GM21528 (cell line): ENCODE measurements at regions not wholly inside any gene's neighbourhood (a gene's known extent, or its start where the extent isn't known, plus 50 kb on each side); places are given as distances from the start of the nearest gene placed in this dataset.

ENCODE experiments used
- ATAC-seq: cut with Tn5 transposase; IDR thresholded peaks from one replicate; pipeline ENCODE4 v1.9.1; 2021; ENCODE audit warnings: mild to moderate bottlenecking, moderate library complexity; ENCODE audit not compliant: unreplicated experiment, low FRiP score

DNA sequence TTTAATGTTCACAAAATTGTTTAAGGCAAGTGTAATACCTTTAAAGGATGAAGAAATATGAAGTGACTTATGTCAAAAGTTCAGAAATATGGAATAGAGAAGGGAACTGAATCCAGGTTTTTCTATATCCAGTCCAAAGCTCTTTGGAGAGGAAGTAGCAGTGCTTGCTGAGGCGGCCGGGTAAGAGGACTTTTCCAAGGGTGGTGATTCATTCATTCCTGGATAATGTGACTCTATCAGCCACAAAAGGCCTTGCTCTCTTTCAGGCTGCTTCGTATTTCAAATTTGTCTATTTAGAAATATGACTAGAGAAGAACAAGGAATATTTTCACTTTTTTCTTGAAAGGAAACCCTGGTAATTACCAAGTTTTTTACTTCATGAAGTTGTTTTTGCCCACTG lies 830.1 kb upstream of the ZEB2 start:
- no peak for ATAC-seq

DNA sequence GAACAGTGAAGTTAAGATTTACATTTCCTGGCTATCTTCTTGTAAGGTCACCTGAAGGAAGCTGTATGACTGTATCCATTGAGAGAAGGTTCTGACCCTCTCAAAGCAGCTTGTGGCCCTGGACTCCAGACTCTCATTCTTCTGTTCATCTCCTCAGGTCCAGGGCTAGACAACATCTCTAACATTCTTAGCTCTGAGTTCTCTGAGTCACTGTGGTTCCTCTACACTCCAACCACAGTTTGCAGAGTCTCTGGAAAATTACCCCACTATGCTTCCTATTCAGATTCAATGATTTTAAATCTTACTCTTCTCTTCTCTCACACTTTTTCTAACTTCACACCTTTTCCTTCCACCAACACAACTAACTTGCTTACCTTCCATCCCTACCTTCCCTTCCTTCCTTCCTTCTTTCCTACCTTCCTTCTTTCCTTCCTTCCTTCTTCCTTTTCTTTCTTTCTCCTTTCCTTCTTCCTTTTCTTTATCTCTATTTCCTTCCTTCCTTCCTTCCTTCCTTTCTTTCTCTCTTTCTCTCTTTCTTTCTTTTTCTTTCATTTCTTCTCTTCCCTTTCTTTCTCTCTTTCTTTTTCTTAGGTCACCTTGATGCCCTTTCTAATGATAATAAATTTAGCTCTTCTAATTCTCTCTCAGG lies 824.3 kb upstream of the ZEB2 start:
- no peak for ATAC-seq

DNA sequence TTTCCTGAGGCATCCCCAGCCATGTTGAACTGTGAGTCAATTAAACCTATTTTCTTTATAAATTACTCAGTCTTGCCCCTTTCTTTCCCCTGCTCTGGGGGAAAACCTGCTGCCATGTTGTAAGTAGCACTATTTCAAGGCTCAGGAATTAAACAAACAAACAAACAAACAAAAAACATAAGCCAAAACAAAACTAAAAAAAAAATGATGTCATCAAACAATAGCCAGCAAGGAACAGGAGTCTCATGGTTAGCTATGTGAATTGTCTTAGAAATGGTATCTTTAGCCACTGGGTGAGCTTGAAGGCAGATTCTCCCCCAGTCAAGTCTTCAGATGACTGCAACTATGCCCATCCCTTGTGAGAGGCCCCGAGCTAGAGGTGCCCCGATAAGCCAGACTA lies 823.4 kb upstream of the ZEB2 start:
- no peak for ATAC-seq

DNA sequence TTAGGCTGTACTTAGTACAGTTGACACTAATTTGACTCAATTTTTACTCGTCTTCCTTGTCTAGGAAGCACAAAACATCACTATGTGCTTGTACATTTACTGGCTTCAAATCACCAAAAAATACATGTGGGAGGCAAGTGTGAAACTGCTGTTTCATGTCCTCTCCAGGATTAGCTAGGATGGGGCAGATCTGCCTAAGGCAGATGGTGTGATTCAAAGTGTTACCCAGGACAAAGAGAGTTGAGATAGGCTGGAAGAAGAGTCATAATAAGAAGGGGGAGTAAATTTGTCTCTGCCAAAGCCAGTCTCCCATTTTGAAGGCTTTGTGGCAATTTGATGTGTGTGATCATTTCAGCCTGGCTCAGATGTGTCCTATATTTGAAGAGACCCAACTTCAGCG lies 821.6 kb upstream of the ZEB2 start:
- no peak for ATAC-seq

DNA sequence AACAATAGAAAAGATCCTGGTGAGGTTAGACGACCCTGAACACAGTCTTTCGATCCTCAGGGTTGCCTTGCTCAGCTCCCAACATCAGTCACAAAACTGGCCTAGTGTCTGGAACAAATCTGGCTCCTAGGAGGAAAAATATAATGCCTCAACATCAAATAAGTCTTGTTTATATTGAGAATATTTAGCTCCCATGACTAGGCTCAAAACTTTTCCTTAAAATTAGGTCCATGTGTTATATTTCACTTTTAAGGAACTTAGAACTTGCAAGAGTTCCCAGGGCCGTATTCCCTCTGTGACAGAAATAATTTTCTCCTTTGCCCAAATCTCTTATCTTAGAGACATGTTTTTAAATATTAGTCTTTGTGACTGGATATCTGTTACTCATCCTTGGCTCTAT lies 819.7 kb upstream of the ZEB2 start:
- ATAC-seq = no peak

DNA sequence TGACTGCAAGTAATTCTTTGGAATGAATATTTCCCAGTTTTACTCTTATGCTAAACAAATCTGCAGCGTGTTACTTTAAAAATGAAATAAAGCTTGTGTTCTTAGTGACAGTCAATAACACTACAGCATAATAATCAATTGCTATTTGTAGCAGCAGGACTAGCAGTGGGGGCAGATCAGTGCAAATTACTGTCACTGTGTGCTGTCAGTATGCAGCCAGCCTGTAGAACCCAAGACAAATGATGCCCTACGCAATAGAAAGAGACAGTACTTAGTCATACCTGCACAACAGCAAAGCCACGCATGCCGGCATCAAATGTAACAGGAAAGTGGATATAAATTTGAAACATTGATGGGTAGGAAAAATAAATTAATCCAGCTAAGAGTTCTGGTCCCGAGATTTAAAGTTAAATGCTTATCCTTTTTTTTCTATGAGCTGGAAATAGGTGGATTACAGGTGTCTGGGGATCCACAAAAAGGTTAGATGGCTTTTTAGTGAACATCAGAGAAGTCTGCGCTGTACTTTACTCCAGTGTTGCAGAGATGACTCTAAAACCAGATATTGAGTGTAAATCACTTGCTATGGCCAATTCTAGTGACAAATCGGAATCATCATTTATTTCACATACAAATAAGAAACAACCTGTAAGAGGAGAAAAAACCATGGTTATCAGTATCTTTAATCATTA lies 812.4 kb upstream of the ZEB2 start:
- no peak for ATAC-seq

DNA sequence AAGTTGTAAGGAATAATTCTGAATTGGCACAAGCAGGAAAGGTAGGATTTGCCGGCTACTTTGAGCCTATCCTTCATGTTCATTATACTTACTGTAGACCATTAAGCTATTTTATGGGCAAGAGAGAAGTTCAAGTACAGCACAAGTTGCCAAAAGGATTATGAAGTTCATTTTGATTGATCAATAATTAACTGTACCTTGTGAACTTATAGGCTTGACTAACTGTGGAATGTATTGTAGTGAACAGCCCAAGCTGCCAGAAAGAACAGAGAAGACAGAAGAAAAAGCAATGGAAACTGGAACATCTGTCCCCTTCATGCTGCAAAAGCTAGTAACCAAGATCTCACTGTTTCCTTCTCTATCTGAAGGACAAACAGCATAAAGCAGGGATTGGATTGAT lies 810.1 kb upstream of the ZEB2 start:
- no peak for ATAC-seq

DNA sequence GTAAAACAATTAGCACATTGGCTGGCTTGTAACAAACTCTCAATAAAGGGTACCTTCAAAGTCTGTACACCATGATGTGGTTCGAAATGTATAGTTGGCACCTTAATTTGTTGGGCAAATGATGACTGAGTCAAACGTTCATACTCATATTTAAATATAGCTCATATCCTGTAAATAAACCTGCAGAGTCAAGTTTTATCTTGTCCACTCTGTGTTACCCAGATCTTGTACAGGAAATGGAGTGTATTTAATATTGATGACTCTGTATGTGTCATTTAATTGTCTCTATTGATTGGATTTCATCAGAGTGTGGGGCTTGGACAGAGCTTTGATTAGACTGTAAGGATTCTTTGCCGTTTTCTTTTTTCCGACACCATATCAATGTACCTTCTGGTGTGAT lies 805.6 kb upstream of the ZEB2 start:
- no peak for ATAC-seq

DNA sequence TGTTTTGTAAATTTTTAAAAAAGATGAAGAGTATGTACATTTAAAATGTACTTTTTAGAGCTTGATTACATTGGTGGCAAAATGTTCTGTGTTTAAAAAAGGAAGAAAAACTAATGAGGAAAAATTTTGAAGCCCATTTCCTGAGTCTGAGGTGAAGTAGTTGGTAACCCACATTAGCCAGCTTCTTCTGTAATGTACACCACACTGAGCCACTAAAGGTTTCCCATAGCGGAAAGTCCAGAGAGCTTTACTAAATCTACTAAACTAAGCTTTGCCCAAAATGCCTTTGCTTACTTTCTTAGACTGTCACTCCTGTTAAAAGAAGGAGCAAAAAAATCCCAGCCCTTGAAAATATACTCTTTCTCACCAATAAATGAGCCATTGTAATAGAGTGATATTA lies 804.8 kb upstream of the ZEB2 start:
- ATAC-seq = no peak

DNA sequence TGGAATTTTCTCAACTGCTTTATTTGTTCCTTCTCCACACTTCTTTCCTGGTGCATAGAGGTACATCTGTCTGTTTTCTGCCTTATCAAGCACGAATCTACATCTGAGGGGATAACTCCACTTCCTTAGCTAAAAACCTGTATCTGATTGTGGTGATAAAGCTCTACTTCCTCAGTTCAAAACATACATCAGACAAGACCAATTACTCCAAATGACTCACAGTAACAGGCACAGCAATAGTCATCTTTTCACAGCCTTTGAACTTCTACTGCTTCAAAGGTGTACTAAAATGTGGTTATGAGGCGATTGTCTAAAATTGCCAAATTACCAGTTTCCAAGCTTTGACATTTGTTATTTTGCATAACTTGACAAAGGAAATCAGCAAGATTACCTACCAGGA lies 803.6 kb upstream of the ZEB2 start:
- ATAC-seq = no peak

DNA sequence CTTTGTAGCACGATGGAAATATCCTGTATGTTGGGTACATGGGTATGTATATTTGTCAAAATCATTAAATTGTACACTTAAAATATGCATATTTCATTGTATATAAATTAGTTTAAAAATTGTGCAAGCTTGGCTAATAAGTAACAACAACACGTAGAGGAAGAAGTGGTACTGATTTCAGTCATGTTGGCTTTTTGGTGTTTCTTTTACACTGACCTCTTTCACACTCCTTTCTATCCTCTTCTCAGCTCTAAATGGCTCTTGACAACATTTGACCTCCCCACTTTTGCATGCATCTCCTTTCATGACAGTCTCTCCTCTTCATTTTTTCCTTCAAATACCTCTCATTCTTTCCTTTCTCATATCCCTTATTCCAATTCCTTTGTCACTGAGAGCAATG lies 801.4 kb upstream of the ZEB2 start:
- no peak for ATAC-seq

DNA sequence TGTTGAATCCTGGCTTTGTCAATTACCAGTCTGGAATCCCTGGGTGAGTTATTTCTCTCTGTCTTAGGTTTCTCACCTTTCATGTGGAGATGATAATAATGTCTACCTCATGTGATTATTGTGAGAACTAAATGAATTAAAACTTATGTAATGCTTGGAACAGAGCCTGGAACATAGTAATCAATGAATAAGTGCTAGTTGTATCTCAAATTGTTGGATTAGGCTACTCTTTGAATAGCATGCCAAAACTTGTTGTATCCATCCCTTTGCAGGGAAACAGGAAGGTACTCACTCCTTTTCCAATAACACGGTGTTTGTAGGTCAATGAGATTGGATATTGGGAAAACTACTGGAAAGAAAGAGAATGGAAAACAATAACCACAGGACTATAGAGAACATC lies 796.6 kb upstream of the ZEB2 start:
- no peak for ATAC-seq

DNA sequence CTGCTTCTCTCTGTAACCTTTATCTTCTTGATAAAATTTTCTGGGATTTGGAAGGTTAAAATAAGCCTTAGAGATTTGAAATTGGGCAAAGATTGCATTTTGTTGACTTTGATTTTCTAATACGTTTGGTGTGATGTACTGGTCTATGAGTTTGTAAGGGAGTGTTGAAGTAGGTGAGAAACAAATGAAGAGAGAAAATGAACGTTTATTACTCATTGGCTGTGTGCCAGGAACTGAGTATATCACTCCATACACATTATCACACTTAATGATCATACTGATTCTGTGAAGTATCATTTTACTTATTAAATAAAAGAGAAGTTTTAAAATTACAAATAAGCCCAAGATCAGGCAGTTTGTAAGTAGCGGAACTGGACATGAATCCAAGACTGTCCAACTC lies 795.1 kb upstream of the ZEB2 start:
- ATAC-seq = no peak

DNA sequence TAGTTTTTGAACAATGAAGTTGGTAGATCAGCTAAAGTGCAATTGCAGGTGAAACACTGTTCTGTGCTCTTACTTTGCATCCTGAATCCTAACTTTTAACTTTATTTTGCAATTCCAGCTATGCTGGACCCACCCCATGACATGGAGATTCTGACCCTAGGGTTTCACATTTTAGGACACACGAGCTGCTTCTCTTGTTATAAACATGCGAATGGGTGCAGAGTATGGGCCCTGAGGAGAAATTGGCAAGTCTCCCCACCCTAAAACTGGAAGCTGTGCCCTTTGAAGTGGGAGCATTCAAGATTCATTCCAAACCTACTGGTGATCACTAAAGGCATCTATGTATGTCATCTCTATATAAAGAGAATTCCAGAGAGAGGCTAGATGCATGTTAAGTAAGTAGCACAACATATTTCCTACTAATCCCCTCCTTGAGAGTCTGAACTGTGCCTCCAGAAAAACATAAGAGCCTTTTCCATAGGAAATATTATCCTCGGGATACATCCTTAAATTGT lies 794.3 kb upstream of the ZEB2 start:
- ATAC-seq = no peak

DNA sequence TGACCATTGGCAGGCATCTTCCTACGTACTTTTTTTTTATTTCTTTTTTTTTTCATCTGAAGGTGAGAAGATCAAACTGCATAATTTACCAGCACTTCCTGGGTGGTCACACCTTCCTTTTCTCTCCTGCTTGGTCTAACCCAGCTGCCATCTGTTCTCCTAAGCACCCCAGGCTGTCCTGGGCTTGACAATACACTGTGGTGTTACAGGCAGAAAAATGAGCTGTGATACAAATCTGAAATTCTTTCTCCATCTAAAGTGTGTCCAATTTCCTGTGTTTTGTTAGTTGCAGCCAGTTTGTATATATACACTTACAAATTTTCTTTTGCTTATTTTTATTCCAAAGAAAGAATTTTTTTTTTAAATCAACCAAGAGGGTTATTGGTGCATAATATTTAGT lies 786.0 kb upstream of the ZEB2 start:
- ATAC-seq = no peak

DNA sequence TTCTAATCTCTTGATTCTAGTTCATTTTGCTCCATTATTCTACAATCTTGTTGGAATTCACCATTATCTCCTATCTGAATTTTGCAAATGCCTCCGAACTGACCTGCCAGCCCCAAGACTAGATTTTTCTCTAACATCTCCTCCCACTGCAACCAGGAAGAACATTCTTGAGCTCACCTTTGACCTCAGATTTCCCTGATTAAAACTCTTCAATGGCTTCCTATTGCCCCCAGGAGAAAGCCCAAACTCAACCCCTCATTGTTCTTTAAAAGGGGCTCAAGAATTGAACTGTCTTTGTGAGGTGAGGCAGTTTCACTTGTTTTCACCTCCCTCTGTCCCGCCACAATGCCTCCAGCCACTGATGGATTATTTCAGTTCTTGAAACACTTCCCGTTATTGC lies 784.6 kb upstream of the ZEB2 start:
- no peak for ATAC-seq

DNA sequence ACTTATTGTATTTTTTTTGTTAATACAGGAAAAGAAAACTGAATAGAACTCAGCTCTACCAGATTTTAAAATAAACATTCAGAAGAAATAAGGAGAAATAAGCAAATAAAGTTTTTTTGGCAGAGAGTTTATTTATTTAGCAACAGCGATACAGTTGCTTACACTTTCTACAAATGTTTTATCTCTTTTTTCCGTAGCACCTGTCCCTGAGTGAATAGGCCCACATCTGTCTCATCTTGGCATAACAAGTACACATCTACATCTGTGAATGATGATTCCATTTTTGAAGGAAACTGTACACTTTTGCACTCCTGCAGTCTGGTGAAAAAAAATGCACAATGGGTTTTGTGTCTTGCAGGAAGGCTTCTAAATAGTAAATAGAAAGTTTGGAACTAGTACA lies 783.6 kb upstream of the ZEB2 start:
- no peak for ATAC-seq

DNA sequence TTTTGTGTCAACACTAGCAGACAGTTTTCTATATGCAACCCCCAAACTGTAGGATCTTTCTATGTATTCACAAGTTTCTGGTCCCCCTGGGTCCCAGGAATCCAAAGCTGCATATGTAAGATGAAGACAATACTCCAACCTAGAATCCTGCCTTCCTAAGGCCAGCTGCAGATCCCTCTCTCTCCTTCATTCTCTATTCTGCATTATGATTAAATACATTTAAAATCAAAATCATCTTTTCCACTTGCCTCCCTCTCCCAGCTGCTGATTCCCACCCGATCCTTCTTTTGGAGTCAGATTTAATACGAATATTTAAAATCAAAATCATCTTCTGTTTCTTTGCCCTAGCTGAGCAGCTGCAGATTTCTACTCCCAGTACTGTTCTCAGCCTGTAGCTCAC lies 783.0 kb upstream of the ZEB2 start:
- no peak for ATAC-seq

DNA sequence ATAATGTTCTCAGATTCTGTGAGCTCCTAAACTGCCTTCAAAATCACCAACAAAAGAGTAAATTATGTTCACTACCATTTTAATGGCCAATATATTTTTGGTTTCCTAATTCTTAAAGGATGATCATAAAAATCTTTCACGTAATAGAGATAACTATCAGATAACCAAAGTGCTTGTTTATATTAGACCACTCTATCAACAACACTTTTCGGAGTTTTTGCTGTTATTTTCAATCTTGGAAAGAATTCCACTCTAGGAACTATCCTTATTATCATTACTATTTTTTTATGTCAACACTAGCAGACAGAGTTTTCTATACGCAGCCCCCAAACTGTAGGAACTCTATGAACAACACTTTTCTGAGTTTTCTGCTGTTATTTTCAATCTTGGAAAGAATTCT lies 782.5 kb upstream of the ZEB2 start:
- ATAC-seq = no peak

DNA sequence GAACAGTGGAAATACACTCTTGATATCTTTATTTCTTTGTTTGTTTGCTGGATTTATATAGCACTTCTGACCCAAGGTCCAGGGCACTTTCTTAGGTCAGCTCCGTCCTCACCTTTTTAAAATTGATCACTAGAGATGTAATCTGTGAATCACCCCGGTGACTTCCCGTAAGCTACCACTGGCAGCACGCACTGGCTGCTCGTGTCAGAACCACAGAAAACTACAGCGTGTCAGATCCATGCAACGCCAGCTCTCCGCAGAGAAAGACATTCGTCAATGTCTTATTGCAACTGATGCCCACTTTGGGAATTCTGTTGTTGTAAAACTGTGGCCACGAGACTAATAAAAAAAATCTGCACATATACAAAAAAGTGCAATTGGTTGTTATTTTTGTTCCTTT lies 779.4 kb upstream of the ZEB2 start:
- ATAC-seq = no peak

DNA sequence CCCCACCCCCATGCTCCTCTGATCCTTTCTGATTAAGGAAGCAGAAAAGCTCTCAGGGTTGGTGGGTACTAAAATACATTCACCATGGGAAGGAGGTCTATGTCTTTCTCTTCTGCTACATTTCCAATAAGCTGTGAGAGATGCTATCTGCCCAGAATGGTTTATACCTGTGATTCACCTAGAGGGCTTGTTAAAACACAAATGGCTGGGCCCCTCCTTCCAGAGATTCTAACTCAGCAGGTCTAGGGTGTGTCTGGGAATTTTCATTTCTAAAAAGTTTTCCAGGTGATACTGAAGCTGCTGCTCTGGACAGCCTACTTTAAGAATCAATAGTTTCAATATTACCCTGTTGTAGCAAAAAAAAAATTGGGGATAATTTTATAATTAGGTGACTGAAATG lies 772.2 kb upstream of the ZEB2 start:
- ATAC-seq = no peak

DNA sequence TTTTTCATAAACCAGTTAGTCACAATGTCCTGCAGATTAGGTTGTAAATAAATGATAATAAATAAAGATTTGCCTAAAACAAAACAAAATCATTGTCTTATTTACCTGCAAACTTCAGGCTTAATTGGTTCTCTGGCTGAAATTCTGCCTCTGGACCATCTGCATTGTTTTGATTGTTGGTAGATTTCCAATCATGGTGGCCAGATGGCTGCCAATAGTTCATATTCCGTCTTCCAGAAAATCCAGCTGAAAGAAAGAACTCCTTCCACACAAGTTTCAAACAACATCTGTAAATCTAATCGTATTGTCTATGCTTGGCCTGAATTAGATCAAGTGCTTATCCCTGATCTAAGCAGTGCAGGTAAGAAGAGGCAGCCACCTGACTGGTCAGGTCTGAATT lies 771.1 kb upstream of the ZEB2 start:
- ATAC-seq = no peak

DNA sequence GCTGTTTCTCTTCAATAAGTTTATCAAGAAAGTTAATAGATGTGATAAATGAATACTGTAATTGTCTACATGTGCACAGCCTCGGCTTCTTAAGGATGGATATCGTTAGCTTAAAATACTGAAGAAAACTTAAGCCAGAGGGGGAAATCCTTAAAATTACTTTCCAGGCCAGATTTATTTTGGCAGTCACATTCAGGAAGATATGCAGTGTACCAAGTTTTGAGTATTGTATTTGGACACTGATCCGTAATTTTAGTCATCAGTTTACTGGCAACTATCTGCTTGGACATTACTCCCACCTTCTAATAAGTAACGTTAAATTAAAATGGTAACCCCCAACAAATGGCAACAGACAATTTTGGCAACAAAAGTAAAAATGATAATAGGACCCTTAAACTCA lies 770.0 kb upstream of the ZEB2 start:
- ATAC-seq = no peak
